IMR-90 (cell line): ENCODE measurements at regions not wholly inside any gene's neighbourhood (a gene's known extent, or its start where the extent isn't known, plus 50 kb on each side); places are given as distances from the start of the nearest gene placed in this dataset.

Source experiments
- ATAC-seq: fragments of 200-7000 bp; cut with Tn5 transposase; 2 replicates; pipeline ENCODE4 v1.9.1; 2020; ENCODE audit warnings: low read depth, mild to moderate bottlenecking, moderate library complexity
- BruUV-seq: library from RNA; stranded (reverse); fragments of 400-500 nt; replicated peaks from 2 replicates; lab custom pipeline; 2021; lab: Mats Ljungman, UMichigan
- CTCF ChIA-PET: fragments of 300-600 bp; formaldehyde crosslinking; extraction: SDS; loops from one replicate; lab custom pipeline; 2021; ENCODE audit warnings: antibody characterized with exemption; lab: Yijun Ruan, JAX
- POLR2A ChIA-PET: fragments of 300-600 bp; sonication (Branson Sonifier 250); formaldehyde crosslinking; loops from one replicate; lab custom pipeline; 2022; ENCODE audit warnings: antibody characterized with exemption; ENCODE audit not compliant: unreplicated experiment; lab: Charles Lee
- DNase-seq: peaks from one replicate; pipeline ENCODE4 v3.0.0; 2013
- H2AFZ ChIP-seq: replicated peaks from 2 replicates; pipeline ENCODE3; 2013; ENCODE audit warnings: low read length, mild to moderate bottlenecking; ENCODE audit not compliant: poor library complexity
- H2AK5ac ChIP-seq: 2 replicates; pipeline ENCODE4 v1.6.1; 2013; ENCODE audit warnings: low read depth, low read length, inconsistent platforms
- H2AK9ac ChIP-seq: replicated peaks from 2 replicates; pipeline ENCODE3; 2013; ENCODE audit warnings: mild to moderate bottlenecking, low read depth, low read length, moderate library complexity; ENCODE audit not compliant: poor library complexity
- H2BK120ac ChIP-seq: 2 replicates; pipeline ENCODE4 v1.6.1; 2013; ENCODE audit warnings: low read depth, low read length, inconsistent platforms
- H2BK15ac ChIP-seq: 3 replicates; pipeline ENCODE4 v1.6.1; 2013; ENCODE audit warnings: low read depth, low read length, inconsistent platforms
- H2BK20ac ChIP-seq: 2 replicates; pipeline ENCODE4 v1.6.1; 2013; ENCODE audit warnings: low read depth, mild to moderate bottlenecking, inconsistent platforms, low read length, moderate library complexity
- H2BK5ac ChIP-seq: 2 replicates; pipeline ENCODE4 v1.6.1; 2013; ENCODE audit warnings: mild to moderate bottlenecking, low read depth, low read length, inconsistent platforms; ENCODE audit not compliant: poor library complexity, severe bottlenecking
- H3K14ac ChIP-seq: replicated peaks from 2 replicates; pipeline ENCODE4 v1.6.1; 2013; ENCODE audit warnings: low read depth, low read length, inconsistent platforms
- H3K18ac ChIP-seq: 2 replicates; pipeline ENCODE4 v1.6.1; 2013; ENCODE audit warnings: low read depth, low read length, control low read depth
- H3K23ac ChIP-seq: 2 replicates; pipeline ENCODE4 v1.6.1; 2013; ENCODE audit warnings: low read depth, low read length, inconsistent platforms
- H3K27ac ChIP-seq: 2 replicates; pipeline ENCODE4 v1.5.1; 2013; ENCODE audit warnings: mild to moderate bottlenecking, control low read depth, low read length; ENCODE audit not compliant: insufficient read depth
- H3K27me3 ChIP-seq: 2 replicates; pipeline ENCODE4 v1.6.1; 2013; ENCODE audit warnings: low read length; ENCODE audit not compliant: control insufficient read depth, insufficient read depth
- H3K36me3 ChIP-seq: 2 replicates; pipeline ENCODE4 v1.6.1; 2013; ENCODE audit warnings: low read length, mixed read lengths; ENCODE audit not compliant: control insufficient read depth, insufficient read depth
- H3K4ac ChIP-seq: 2 replicates; pipeline ENCODE4 v1.6.1; 2013; ENCODE audit warnings: low read depth, low read length, inconsistent platforms
- H3K4me1 ChIP-seq: 2 replicates; pipeline ENCODE4 v1.6.1; 2013; ENCODE audit warnings: low read length, mixed read lengths; ENCODE audit not compliant: control insufficient read depth, insufficient read depth
- H3K4me2 ChIP-seq: 2 replicates; pipeline ENCODE4 v1.6.1; 2013; ENCODE audit warnings: low read depth, mild to moderate bottlenecking, control low read depth, low read length, moderate library complexity
- H3K4me3 ChIP-seq: 2 replicates; pipeline ENCODE4 v1.5.1; 2013; ENCODE audit warnings: low read depth, mild to moderate bottlenecking, control low read depth, low read length, moderate library complexity; ENCODE audit not compliant: insufficient read depth
- H3K56ac ChIP-seq: 2 replicates; pipeline ENCODE4 v1.6.1; 2013; ENCODE audit warnings: low read length, inconsistent platforms; ENCODE audit not compliant: insufficient read depth; ENCODE audit errors: extremely low read depth
- H3K79me1 ChIP-seq, 2 experiments: 2 replicates each; pipeline ENCODE4 v1.6.1; 2013; ENCODE audit warnings: low read length in 2 of 2, inconsistent platforms in 1 of 2, low read depth in 1 of 2
- H3K9ac ChIP-seq: 2 replicates; pipeline ENCODE4 v1.6.1; 2013; ENCODE audit warnings: low read depth, low read length, control low read depth
- H3K9me1 ChIP-seq: 2 replicates; pipeline ENCODE4 v1.6.1; 2013; ENCODE audit warnings: low read length, inconsistent platforms; ENCODE audit not compliant: insufficient read depth
- H3K9me3 ChIP-seq: 2 replicates; pipeline ENCODE4 v1.6.1; 2013; ENCODE audit warnings: low read length; ENCODE audit not compliant: control insufficient read depth, insufficient read depth
- H4K20me1 ChIP-seq: 2 replicates; pipeline ENCODE4 v1.6.1; 2013; ENCODE audit warnings: low read length, inconsistent platforms; ENCODE audit not compliant: insufficient read depth
- H4K5ac ChIP-seq: 2 replicates; pipeline ENCODE4 v1.6.1; 2013; ENCODE audit warnings: mild to moderate bottlenecking, low read depth, low read length, control low read depth
- H4K8ac ChIP-seq, 2 experiments: 2 replicates each; pipeline ENCODE4 v1.6.1; 2013; ENCODE audit warnings: low read depth in 2 of 2, low read length in 2 of 2, control low read depth in 1 of 2, inconsistent platforms in 1 of 2
- H4K91ac ChIP-seq: 2 replicates; pipeline ENCODE4 v1.6.1; 2013; ENCODE audit warnings: low read depth, low read length, inconsistent platforms; ENCODE audit not compliant: insufficient read depth
- BHLHE40 ChIP-seq: fragments of 150-350 bp; IDR thresholded peaks from 2 replicates; pipeline ENCODE4 v1.6.1; 2016; ENCODE audit warnings: mild to moderate bottlenecking, low read depth, low read length
- CEBPB ChIP-seq: IDR thresholded peaks from 2 replicates; pipeline ENCODE4 v1.6.1; 2012; ENCODE audit warnings: low read depth, low read length, improper control_type of control experiment
- CHD1 ChIP-seq: IDR thresholded peaks from 2 replicates; pipeline ENCODE4 v1.6.1; 2012; ENCODE audit warnings: low read depth, low read length, improper control_type of control experiment
- CTCF ChIP-seq: conservative IDR thresholded peaks from 2 replicates; pipeline ENCODE4 v1.5.1; 2012; ENCODE audit warnings: mild to moderate bottlenecking, low read depth, low read length, improper control_type of control experiment
- ELK1 ChIP-seq: fragments of 150-350 bp; IDR thresholded peaks from 2 replicates; pipeline ENCODE4 v1.6.1; 2016; ENCODE audit warnings: low read depth, mild to moderate bottlenecking, low read length, moderate library complexity, borderline replicate concordance
- FOS ChIP-seq: fragments of 150-350 bp; IDR thresholded peaks from 2 replicates; pipeline ENCODE4 v1.6.1; 2016; ENCODE audit warnings: low read depth, low read length
- MAFK ChIP-seq: IDR thresholded peaks from 2 replicates; pipeline ENCODE4 v1.6.1; 2012; ENCODE audit warnings: low read depth, low read length, improper control_type of control experiment
- MAZ ChIP-seq: IDR thresholded peaks from 2 replicates; pipeline ENCODE4 v1.6.1; 2012; ENCODE audit warnings: low read depth, mild to moderate bottlenecking, low read length, improper control_type of control experiment, moderate library complexity, borderline replicate concordance
- MXI1 ChIP-seq: IDR thresholded peaks from 2 replicates; pipeline ENCODE4 v1.6.1; 2012; ENCODE audit warnings: low read depth, mild to moderate bottlenecking, low read length, moderate library complexity, borderline replicate concordance
- NFE2L2 ChIP-seq: fragments of 150-350 bp; IDR thresholded peaks from 2 replicates; pipeline ENCODE4 v1.6.1; 2016; ENCODE audit warnings: low read depth, mild to moderate bottlenecking, low read length
- POLR2A ChIP-seq: IDR thresholded peaks from 2 replicates; pipeline ENCODE4 v1.6.1; 2012; ENCODE audit warnings: mild to moderate bottlenecking, low read depth, low read length
- RAD21 ChIP-seq: IDR thresholded peaks from 2 replicates; pipeline ENCODE4 v1.6.1; 2012; ENCODE audit warnings: low read length, improper control_type of control experiment
- RCOR1 ChIP-seq: IDR thresholded peaks from 2 replicates; pipeline ENCODE4 v1.6.1; 2012; ENCODE audit warnings: mild to moderate bottlenecking, low read length, improper control_type of control experiment; ENCODE audit not compliant: insufficient replicate concordance
- RFX5 ChIP-seq: IDR thresholded peaks from 2 replicates; pipeline ENCODE4 v1.8.0; 2012; ENCODE audit warnings: low read depth, mild to moderate bottlenecking, low read length, moderate library complexity
- SMC3 ChIP-seq: fragments of 150-350 bp; IDR thresholded peaks from 2 replicates; pipeline ENCODE4 v1.6.1; 2016; ENCODE audit warnings: low read depth, mild to moderate bottlenecking, antibody characterized with exemption, low read length, moderate library complexity
- USF2 ChIP-seq: fragments of 150-350 bp; IDR thresholded peaks from 2 replicates; pipeline ENCODE4 v1.6.1; 2017; ENCODE audit warnings: mild to moderate bottlenecking, antibody characterized with exemption, low read length, low read depth
- WGBS, 2 experiments: methylation state at CpG; one replicate each; pipeline versions ENCODE4 v1.1.5 to v1.1.7; 2013; ENCODE audit warnings: missing lambda C conversion rate in 2 of 2; ENCODE audit not compliant: insufficient read length in 1 of 2; ENCODE audit errors: extremely low coverage in 2 of 2; 5-methylcytosine and 5-hydroxymethylcytosine counted together
- dilution Hi-C: fragments of 300-500 bp; cut with HindIII; formaldehyde crosslinking; loops from one replicate; pipeline ENCODE4 v1.14.3; 2018; ENCODE audit warnings: low sequenced_read_pairs; ENCODE audit not compliant: unreplicated experiment
- in situ Hi-C: fragments of 300-500 bp; cut with MboI; formaldehyde crosslinking; loops from 3 replicates; pipeline ENCODE4 v1.14.3; 2019; ENCODE audit warnings: low sequenced_read_pairs, inconsistent platforms, mixed read lengths
- intact Hi-C: fragments of 100-400 bp; cut with micrococcal nuclease; formaldehyde crosslinking; loops from 2 replicates; pipeline ENCODE4 v1.10.0; 2022

GRCh38 chr3:109445210-109445609 lies 107.9 kb upstream of the DPPA4 start:
- Histone ChIP-seq H3K27me3 (no peaks in the 10 kb centered on the region), H3K36me3 (no peaks in the 10 kb centered on the region), H3K9me3 (peaks cover 12% of the 10 kb centered on the region), H3K27ac (no peak overlapping the region), H3K14ac (no peak overlapping the region), H3K4me2 (no peak overlapping the region), H3K18ac (no peak overlapping the region), H3K23ac (no peak overlapping the region), H3K79me1 (no peaks in the 10 kb centered on the region), H2BK5ac (no peak overlapping the region), H2BK20ac (no peak overlapping the region), H3K9me1 (no peaks in the 10 kb centered on the region), H2BK15ac (no peak overlapping the region), H4K5ac (no peak overlapping the region), H3K4me3 (no peak overlapping the region), H4K8ac (no peak overlapping the region), H2BK120ac (no peak overlapping the region), H3K4ac (no peak overlapping the region), H2AK9ac (no peak overlapping the region), H3K9ac (no peak overlapping the region), H2AFZ (no peak overlapping the region), H4K91ac (no peak overlapping the region), H3K56ac (no peak overlapping the region), H4K20me1 (no peaks in the 10 kb centered on the region), H2AK5ac (no peak overlapping the region), H3K4me1 (no peaks in the 10 kb centered on the region)
- POLR2A ChIA-PET = no interaction called here
- CTCF ChIA-PET = no interaction called here
- intact Hi-C loops = no loop called here
- ATAC-seq (no peak), DNase-seq (no peak)
- BruUV-seq = no TSS peak
- TF ChIP-seq CEBPB = no peak
- no peak for TF ChIP-seq MXI1
- TF ChIP-seq USF2 = no peak
- TF ChIP-seq POLR2A = no peak
- TF ChIP-seq MAZ = no peak
- TF ChIP-seq NFE2L2 = no peak
- TF ChIP-seq ELK1 = no peak
- no peak for TF ChIP-seq CHD1
- no peak for TF ChIP-seq RCOR1
- TF ChIP-seq MAFK = no peak
- TF ChIP-seq RAD21 = no peak
- no peak for TF ChIP-seq BHLHE40
- TF ChIP-seq SMC3 = no peak
- no peak for TF ChIP-seq CTCF
- TF ChIP-seq RFX5 = no peak
- no peak for TF ChIP-seq FOS
- in situ Hi-C loops = no loop called here
- 55% methylated on average over 2 of the region's 3 CpGs; no CpG with 5 or more reads in 1 of the 2 experiments for WGBS, 2 experiments
- dilution Hi-C loops = no loop called here
